NCI-H1417 treated with DMSO at 0.1 percent for 48 hours (cell line): ENCODE measurements at regions not wholly inside any gene's neighbourhood (a gene's known extent, or its start where the extent isn't known, plus 50 kb on each side); places are given as distances from the start of the nearest gene placed in this dataset.

ENCODE experiments used
- DNase-seq: peaks from one replicate; lab custom pipeline; 2025; lab: John Stamatoyannopoulos, UW

GRCh38 chr20:50408526-50409364, 101.4 kb upstream of the PTPN1 start:
- DNase-seq: no peak

- no peak for DNase-seq
These were observed 100.7 kb upstream of the PTPN1 start for GRCh38 chr20:50409495-50409894.

- no peak for DNase-seq
These were observed 99.8 kb upstream of the PTPN1 start for GRCh38 chr20:50410343-50410742.

GRCh38 chr20:50412069-50412468, 98.1 kb upstream of the PTPN1 start:
- no peak for DNase-seq

- no peak for DNase-seq
These were observed 97.7 kb upstream of the PTPN1 start for GRCh38 chr20:50412499-50412898.

GRCh38 chr20:50413088-50413500, 97.1 kb upstream of the PTPN1 start:
- no peak for DNase-seq

- DNase-seq: no peak
These were observed 95.1 kb upstream of the PTPN1 start for GRCh38 chr20:50415021-50415515.

- no peak for DNase-seq
These were observed 94.5 kb upstream of the PTPN1 start for GRCh38 chr20:50415516-50416268.

GRCh38 chr20:50416269-50417022, 93.7 kb upstream of the PTPN1 start:
- no peak for DNase-seq

GRCh38 chr20:50417023-50417329, 93.2 kb upstream of the PTPN1 start:
- DNase-seq: no peak

GRCh38 chr20:50417484-50418235, 92.5 kb upstream of the PTPN1 start:
- DNase-seq: no peak

GRCh38 chr20:50418890-50419642, 91.1 kb upstream of the PTPN1 start:
- no peak for DNase-seq

GRCh38 chr20:50420380-50420779, 89.8 kb upstream of the PTPN1 start:
- DNase-seq: no peak

GRCh38 chr20:50421356-50422340, 88.5 kb upstream of the PTPN1 start:
- DNase-seq: no peak

- DNase-seq: no peak
These were observed 86.4 kb upstream of the PTPN1 start for GRCh38 chr20:50423758-50424157.

GRCh38 chr20:50425076-50425475, 85.1 kb upstream of the PTPN1 start:
- DNase-seq: no peak

GRCh38 chr20:50426866-50427718, 83.1 kb upstream of the PTPN1 start:
- DNase-seq: no peak

GRCh38 chr20:50427719-50428083, 82.5 kb upstream of the PTPN1 start:
- no peak for DNase-seq
